ENCODE measurements at regions not wholly inside any gene's neighbourhood (a gene's known extent, or its start where the extent isn't known, plus 50 kb on each side); places are given as distances from the start of the nearest gene placed in this dataset.

- POLR2A ChIA-PET, result no interaction called here
- intact Hi-C loops (cut with micrococcal nuclease; ENCODE audit: unreplicated experiment) (no loop called here), in situ Hi-C loops (cut with HindIII; ENCODE audit: extremely low pct_ligation_motif_present, low pct_unique_long_range_greater_than_20kb) (no loop called here)
- H3K36me3 ChIP-seq (replicated peaks in 1 of 2; ENCODE audit: control insufficient read depth in 1 of 2, insufficient read depth in 2 of 2, low read length in 2 of 2), result no peaks in the 10 kb centered on the region
- no peak overlapping the region for H3K9ac ChIP-seq (ENCODE audit: insufficient read depth, low read depth, low read length)
- H3K9me3 ChIP-seq (ENCODE audit: low read length), result no peaks in the 10 kb centered on the region
- no peak overlapping the region for H3K27ac ChIP-seq (ENCODE audit: extremely low read length, insufficient read depth, low read length)
- no peak overlapping the region for H3K4me2 ChIP-seq (ENCODE audit: low read depth, low read length)
- TF ChIP-seq ZNF256 (CRISPR knock-in tag; conservative IDR thresholded peaks at IDR 0.05), result no peak
- TF ChIP-seq ZNF335 (CRISPR knock-in tag; IDR thresholded peaks at IDR 0.05), result no peak
- TF ChIP-seq FOXO1 (CRISPR knock-in tag; IDR thresholded peaks at IDR 0.05), result no peak
- no peak for TF ChIP-seq ZBTB37 (CRISPR knock-in tag; IDR thresholded peaks at IDR 0.05)
- no peak for TF ChIP-seq THAP7 (CRISPR knock-in tag; IDR thresholded peaks at IDR 0.05)
- no peak for TF ChIP-seq DR1 (CRISPR knock-in tag; IDR thresholded peaks at IDR 0.05)
- TF ChIP-seq ZNF703 (CRISPR knock-in tag; IDR thresholded peaks at IDR 0.05; ENCODE audit: borderline replicate concordance), result no peak
- no peak for TF ChIP-seq MBD4 (IDR thresholded peaks at IDR 0.05; ENCODE audit: borderline replicate concordance, low read length)
- no peak for TF ChIP-seq NFE2L1 (CRISPR knock-in tag; IDR thresholded peaks at IDR 0.05; ENCODE audit: borderline replicate concordance)
- no peak for TF ChIP-seq ATF5 (CRISPR knock-in tag; IDR thresholded peaks at IDR 0.05; ENCODE audit: low read depth)
- no peak for TF ChIP-seq ARID5B (CRISPR knock-in tag; IDR thresholded peaks at IDR 0.05)
- CTCF ChIA-PET (ENCODE audit: low intra/inter-chr PET ratio, low total read pairs), result no interaction called here
- H4K20me1 ChIP-seq (ENCODE audit: insufficient read depth, low read length), result no peaks in the 10 kb centered on the region
- H3K4me3 ChIP-seq (replicated peaks in 1 of 3; ENCODE audit: insufficient read depth in 1 of 3, low read depth in 2 of 3, low read length in 3 of 3), result no peak overlapping the region
- no peak for ATAC-seq
- BruUV-seq (replicated peaks), result no TSS peak
- H3K27me3 ChIP-seq (ENCODE audit: control insufficient read depth in 1 of 2, insufficient read depth in 2 of 2, low read length in 2 of 2), result peaks cover 6 to 49% of the 10 kb centered on the region in 2 experiments; a peak in 3 of 5 replicates
- 8% methylated on average over 7 of the region's 7 CpGs for WGBS (ENCODE audit: low lambda C conversion rate)
- no peaks in the 10 kb centered on the region for H3K79me2 ChIP-seq (ENCODE audit: insufficient read depth, low read length)
- H3K4me1 ChIP-seq (ENCODE audit: insufficient read depth, low read length), result no peaks in the 10 kb centered on the region
- no peak overlapping the region for H2AFZ ChIP-seq (ENCODE audit: low read length)
- FAIRE-seq, result no peak
- no peak for DNase-seq (ENCODE audit: low spot score)
Measured at GRCh38 chr11:134537941-134538340, 125.9 kb upstream of the B3GAT1 start.
